ENCODE measurements at regions not wholly inside any gene's neighbourhood (a gene's known extent, or its start where the extent isn't known, plus 50 kb on each side); places are given as distances from the start of the nearest gene placed in this dataset.

GRCh38 chr21:19853061-19853460 lies 1145.1 kb upstream of the NCAM2 start:
- Histone ChIP-seq H3K27ac (no peak overlapping the region), H3K27me3 (no peaks in the 10 kb centered on the region), H3K36me3 (no peaks in the 10 kb centered on the region), H3K9me3 (no peaks in the 10 kb centered on the region), H3K4me1 (no peaks in the 10 kb centered on the region), H3K4me3 (no peak overlapping the region)
- no peak for DNase-seq
- intact Hi-C loops (cut with DNase I; ENCODE audit: low total_unique reads): no loop called here
- WGBS, 2 donors (ENCODE audit: low coverage in 1 of 2): 89% methylated on average over 10 of the region's 10 CpGs; no CpG with 5 or more reads in 1 of the 2 donors
- no peak for TF ChIP-seq CTCF (IDR thresholded peaks at IDR 0.05)
- no peak for TF ChIP-seq EP300 (IDR thresholded peaks at IDR 0.05; ENCODE audit: low read depth)
- no peak for TF ChIP-seq POLR2AphosphoS5 (IDR thresholded peaks at IDR 0.05)
- TF ChIP-seq POLR2A (IDR thresholded peaks at IDR 0.05): no peak
- in situ Hi-C loops (cut with MboI; ENCODE audit: low pct_ligation_motif_present in 1 of 4, low pct_unique_long_range_greater_than_20kb in 1 of 4, low sequenced_read_pairs in 3 of 4): no loop called here

- no peaks in the 10 kb centered on the region for H3K9me3 ChIP-seq
- H3K4me1 ChIP-seq: no peaks in the 10 kb centered on the region
- no peak overlapping the region for H3K4me3 ChIP-seq
- WGBS, 2 donors (ENCODE audit: low coverage in 1 of 2): 63% methylated on average over 22 of the region's 22 CpGs; no CpG with 5 or more reads in 1 of the 2 donors
- DNase-seq: no peak
- no peaks in the 10 kb centered on the region for H3K27me3 ChIP-seq
- in situ Hi-C loops (cut with MboI; ENCODE audit: low pct_ligation_motif_present in 1 of 4, low pct_unique_long_range_greater_than_20kb in 1 of 4, low sequenced_read_pairs in 3 of 4) (no loop called here), intact Hi-C loops (cut with DNase I; ENCODE audit: low total_unique reads) (no loop called here)
- no peak overlapping the region for H3K27ac ChIP-seq
- no peaks in the 10 kb centered on the region for H3K36me3 ChIP-seq
- TF ChIP-seq EP300 (IDR thresholded peaks at IDR 0.05; ENCODE audit: low read depth): no peak
- no peak for TF ChIP-seq CTCF (IDR thresholded peaks at IDR 0.05)
- TF ChIP-seq POLR2A (IDR thresholded peaks at IDR 0.05): no peak
- TF ChIP-seq POLR2AphosphoS5 (IDR thresholded peaks at IDR 0.05): no peak
Observed at GRCh38 chr21:19853709-19854575, 1144.3 kb upstream of the NCAM2 start.

GRCh38 chr21:19855522-19855921 lies 1142.7 kb upstream of the NCAM2 start:
- H3K4me3 ChIP-seq: no peak overlapping the region
- no peak for DNase-seq
- H3K36me3 ChIP-seq: no peaks in the 10 kb centered on the region
- TF ChIP-seq POLR2AphosphoS5 (IDR thresholded peaks at IDR 0.05) (no peak), POLR2A (IDR thresholded peaks at IDR 0.05) (no peak), EP300 (IDR thresholded peaks at IDR 0.05; ENCODE audit: low read depth) (no peak), CTCF (IDR thresholded peaks at IDR 0.05) (no peak)
- in situ Hi-C loops (cut with MboI; ENCODE audit: low pct_ligation_motif_present in 1 of 4, low pct_unique_long_range_greater_than_20kb in 1 of 4, low sequenced_read_pairs in 3 of 4) (no loop called here), intact Hi-C loops (cut with DNase I; ENCODE audit: low total_unique reads) (no loop called here)
- H3K4me1 ChIP-seq: no peaks in the 10 kb centered on the region
- H3K27me3 ChIP-seq: no peaks in the 10 kb centered on the region
- no peaks in the 10 kb centered on the region for H3K9me3 ChIP-seq
- H3K27ac ChIP-seq: no peak overlapping the region
- 86 to 100% methylated on average over 1 to 3 of the region's 3 CpGs for WGBS, 2 donors (ENCODE audit: low coverage in 1 of 2)

- H3K27ac ChIP-seq: no peak overlapping the region
- no peaks in the 10 kb centered on the region for H3K4me1 ChIP-seq
- TF ChIP-seq POLR2AphosphoS5 (IDR thresholded peaks at IDR 0.05) (no peak), CTCF (IDR thresholded peaks at IDR 0.05) (no peak), POLR2A (IDR thresholded peaks at IDR 0.05) (no peak), EP300 (IDR thresholded peaks at IDR 0.05; ENCODE audit: low read depth) (no peak)
- H3K27me3 ChIP-seq: no peaks in the 10 kb centered on the region
- no peaks in the 10 kb centered on the region for H3K36me3 ChIP-seq
- in situ Hi-C loops (cut with MboI; ENCODE audit: low pct_ligation_motif_present in 1 of 4, low pct_unique_long_range_greater_than_20kb in 1 of 4, low sequenced_read_pairs in 3 of 4): no loop called here
- intact Hi-C loops (cut with DNase I; ENCODE audit: low total_unique reads): no loop called here
- no peaks in the 10 kb centered on the region for H3K9me3 ChIP-seq
- WGBS, 2 donors (ENCODE audit: low coverage in 1 of 2): 76 to 80% methylated on average over 2 of the region's 2 CpGs
- no peak for DNase-seq
- no peak overlapping the region for H3K4me3 ChIP-seq
Observed at GRCh38 chr21:19864476-19864875, 1133.7 kb upstream of the NCAM2 start.
